Naive B cell (primary cell): ENCODE measurements at regions not wholly inside any gene's neighbourhood (a gene's known extent, or its start where the extent isn't known, plus 50 kb on each side); places are given as distances from the start of the nearest gene placed in this dataset.
"Not testable (repeated sequence)": the region's sequence is repeated elsewhere in the genome, so short reads cannot be mapped to it uniquely, and the experiment has no call there.

Source experiments
- ATAC-seq, 2 donors: fragments of 150-1000 bp; cut with Tn5 transposase; 2 replicates each; pipeline ENCODE4 v1.10.0; 2021; ENCODE audit warnings: low read depth in 2 of 2, mild to moderate bottlenecking in 2 of 2, moderate library complexity in 2 of 2
- DNase-seq: peaks from one replicate; pipeline ENCODE4 v3.0.0; 2022
- H3K27ac Mint-ChIP-seq, 6 donors: one replicate each; pipeline ENCODE4 v1.8.0; 2020 to 2022; ENCODE audit warnings: mild to moderate bottlenecking in 6 of 6, mixed read lengths in 6 of 6, moderate library complexity in 5 of 6, inconsistent platforms in 2 of 6
- H3K27me3 Mint-ChIP-seq, 3 donors: one replicate each; pipeline ENCODE4 v1.8.0; 2021 to 2022; ENCODE audit warnings: mixed read lengths in 3 of 3, mild to moderate bottlenecking in 1 of 3
- H3K36me3 Mint-ChIP-seq, 2 donors: one replicate each; pipeline ENCODE4 v1.8.0; 2020 to 2022; ENCODE audit warnings: mixed read lengths in 2 of 2, inconsistent platforms in 1 of 2, mild to moderate bottlenecking in 1 of 2
- H3K4me1 Mint-ChIP-seq, 3 donors: one replicate each; pipeline ENCODE4 v1.8.0; 2020 to 2022; ENCODE audit warnings: mixed read lengths in 3 of 3, inconsistent platforms in 1 of 3, mild to moderate bottlenecking in 1 of 3, moderate library complexity in 1 of 3
- H3K4me3 Mint-ChIP-seq, 8 donors: one replicate each; pipeline ENCODE4 v1.8.0; 2020 to 2022; ENCODE audit warnings: mild to moderate bottlenecking in 8 of 8, mixed read lengths in 8 of 8, moderate library complexity in 8 of 8, inconsistent platforms in 2 of 8
- H3K9me3 Mint-ChIP-seq, 7 donors: one replicate each; pipeline ENCODE4 v1.8.0; 2020 to 2022; ENCODE audit warnings: mixed read lengths in 7 of 7, mild to moderate bottlenecking in 5 of 7, inconsistent platforms in 2 of 7, moderate library complexity in 1 of 7

GRCh38 chr1:188715566-188715965 lies 1762.1 kb downstream of the BRINP3 start:
- Mint-ChIP-seq H3K36me3 (no peaks in the 10 kb centered on the region), H3K4me1 (no peaks in the 10 kb centered on the region), H3K4me3 (no peak overlapping the region), H3K27me3 (no peaks in the 10 kb centered on the region), H3K27ac (no peak overlapping the region), H3K9me3 (peaks cover 0 to 5% (median 0%) of the 10 kb centered on the region in 7 donors)
- DNase-seq (no peak), ATAC-seq (no peak)

DNA sequence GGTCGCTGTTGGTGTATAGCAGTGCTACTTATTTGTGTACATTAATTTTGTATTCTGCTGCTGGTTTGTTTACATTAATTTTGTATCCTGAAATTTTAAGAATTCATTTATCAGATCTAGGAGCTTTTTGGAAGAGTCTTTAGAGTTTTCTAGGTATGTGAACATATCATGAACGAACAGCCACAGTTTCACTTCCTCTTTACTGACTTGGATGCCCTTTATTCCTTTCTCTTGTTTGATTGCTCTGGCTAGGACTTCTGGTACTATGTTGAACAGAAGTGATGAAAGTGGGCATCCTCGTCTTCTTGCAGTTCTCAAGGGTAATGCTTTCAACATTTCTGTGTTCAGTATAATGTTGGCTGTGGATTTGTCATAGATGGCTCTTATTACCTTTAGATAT lies 1757.9 kb downstream of the BRINP3 start:
- no peaks in the 10 kb centered on the region for H3K4me1 Mint-ChIP-seq
- no peaks in the 10 kb centered on the region for H3K36me3 Mint-ChIP-seq
- ATAC-seq = no peak
- peaks cover 0 to 7% (median 0%) of the 10 kb centered on the region in 7 donors for H3K9me3 Mint-ChIP-seq
- no peak for DNase-seq
- H3K27me3 Mint-ChIP-seq = no peaks in the 10 kb centered on the region
- no peak overlapping the region for H3K27ac Mint-ChIP-seq
- H3K4me3 Mint-ChIP-seq = no peak overlapping the region

GRCh38 chr1:188723332-188724020 lies 1754.2 kb downstream of the BRINP3 start:
- Mint-ChIP-seq H3K9me3 (peaks cover 0 to 4% (median 0%) of the 10 kb centered on the region in 7 donors), H3K4me1 (no peaks in the 10 kb centered on the region), H3K36me3 (no peaks in the 10 kb centered on the region), H3K27me3 (no peaks in the 10 kb centered on the region), H3K27ac (no peak overlapping the region), H3K4me3 (no peak overlapping the region)
- DNase-seq (no peak), ATAC-seq (no peak)

- peaks cover 0 to 13% (median 4%) of the 10 kb centered on the region in 7 donors for H3K9me3 Mint-ChIP-seq
- DNase-seq (no peak), ATAC-seq (no peak)
- no peaks in the 10 kb centered on the region for H3K4me1 Mint-ChIP-seq
- no peak overlapping the region for H3K4me3 Mint-ChIP-seq
- H3K36me3 Mint-ChIP-seq = no peaks in the 10 kb centered on the region
- no peaks in the 10 kb centered on the region for H3K27me3 Mint-ChIP-seq
- H3K27ac Mint-ChIP-seq = no peak overlapping the region
Measured at GRCh38 chr1:188729039-188729438, 1748.6 kb downstream of the BRINP3 start.

DNA sequence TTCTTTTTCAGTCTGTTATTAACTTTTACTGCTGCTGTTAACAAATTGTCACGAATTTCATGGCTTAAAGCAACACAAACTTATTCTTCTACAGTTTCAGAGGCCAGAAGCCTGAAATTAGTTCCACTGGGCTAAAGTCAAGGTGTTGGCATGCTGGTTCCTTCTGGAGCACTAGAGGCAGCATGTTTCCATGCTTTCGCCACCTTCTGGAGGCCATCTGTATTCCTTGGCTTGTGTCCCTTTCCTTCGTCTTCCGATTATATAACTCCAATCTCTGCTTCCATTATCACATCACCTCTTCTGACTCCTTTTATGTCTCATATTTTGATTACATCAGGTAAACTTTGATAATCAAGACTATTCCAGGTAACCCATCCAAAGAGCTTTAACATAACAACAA lies 1742.1 kb downstream of the BRINP3 start:
- H3K4me3 Mint-ChIP-seq = no peak overlapping the region
- ATAC-seq (no peak), DNase-seq (no peak)
- H3K27ac Mint-ChIP-seq = no peak overlapping the region
- H3K27me3 Mint-ChIP-seq = no peaks in the 10 kb centered on the region
- H3K9me3 Mint-ChIP-seq = peaks cover 0 to 12% (median 4%) of the 10 kb centered on the region in 7 donors
- no peaks in the 10 kb centered on the region for H3K36me3 Mint-ChIP-seq
- no peaks in the 10 kb centered on the region for H3K4me1 Mint-ChIP-seq

- not testable (repeated sequence) for DNase-seq, H3K27me3 Mint-ChIP-seq, H3K4me3 Mint-ChIP-seq, ATAC-seq, H3K36me3 Mint-ChIP-seq, H3K4me1 Mint-ChIP-seq
- H3K27ac Mint-ChIP-seq = peak overlapping the region in 1 of 6 donors; percentile 39
- peaks cover 0 to 15% (median 4%) of the 10 kb centered on the region in 7 donors for H3K9me3 Mint-ChIP-seq
Measured at GRCh38 chr1:188749275-188749674, 1728.4 kb downstream of the BRINP3 start.

- H3K4me1 Mint-ChIP-seq, H3K27me3 Mint-ChIP-seq, ATAC-seq, H3K27ac Mint-ChIP-seq, DNase-seq, H3K4me3 Mint-ChIP-seq, H3K36me3 Mint-ChIP-seq: not testable (repeated sequence)
- H3K9me3 Mint-ChIP-seq = peaks cover 0 to 18% (median 4%) of the 10 kb centered on the region in 7 donors
Measured at GRCh38 chr1:188752027-188752426, 1725.6 kb downstream of the BRINP3 start.

DNA sequence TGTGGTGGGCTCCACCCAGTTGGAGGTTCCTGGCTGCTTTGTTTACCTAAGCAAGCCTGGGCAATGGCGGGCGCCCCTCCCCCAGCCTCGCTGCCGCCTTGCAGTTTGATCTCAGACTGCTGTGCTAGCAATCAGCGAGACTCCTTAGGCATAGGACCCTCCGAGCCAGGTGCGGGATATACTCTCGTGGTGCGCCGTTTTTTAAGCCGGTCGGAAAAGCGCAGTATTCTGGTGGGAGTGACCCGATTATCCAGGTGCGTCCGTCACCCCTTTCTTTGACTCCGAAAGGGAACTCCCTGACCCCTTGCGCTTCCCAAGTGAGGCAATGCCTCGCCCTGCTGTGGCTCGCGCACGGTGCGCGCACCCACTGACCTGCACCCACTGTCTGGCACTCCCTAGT lies 1719.9 kb downstream of the BRINP3 start:
- not testable (repeated sequence) for H3K36me3 Mint-ChIP-seq, H3K27me3 Mint-ChIP-seq, H3K4me1 Mint-ChIP-seq, H3K9me3 Mint-ChIP-seq, ATAC-seq, DNase-seq, H3K4me3 Mint-ChIP-seq, H3K27ac Mint-ChIP-seq

DNA sequence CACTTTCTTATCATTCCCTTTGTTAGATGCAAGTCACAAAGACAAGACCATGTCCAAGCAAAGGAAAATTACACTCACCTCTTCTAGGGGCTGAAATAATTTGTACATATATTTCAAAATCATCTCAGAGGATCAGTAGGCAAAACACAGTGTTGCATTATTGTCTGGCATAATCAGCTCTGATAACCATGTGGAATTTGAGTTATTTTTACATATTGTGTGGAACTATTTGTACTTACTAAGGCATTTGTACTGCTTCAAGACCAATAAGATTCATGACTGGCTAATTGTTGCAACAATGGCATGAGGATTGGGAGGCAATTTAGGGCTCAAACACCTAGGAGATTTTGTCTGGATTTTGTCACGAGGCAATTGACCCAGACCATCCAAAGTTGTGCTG lies 1716.4 kb downstream of the BRINP3 start:
- ATAC-seq (no peak), DNase-seq (no peak)
- no peak overlapping the region for H3K27ac Mint-ChIP-seq
- no peaks in the 10 kb centered on the region for H3K4me1 Mint-ChIP-seq
- no peaks in the 10 kb centered on the region for H3K36me3 Mint-ChIP-seq
- H3K4me3 Mint-ChIP-seq = no peak overlapping the region
- H3K9me3 Mint-ChIP-seq = peaks cover 0 to 8% (median 0%) of the 10 kb centered on the region in 7 donors
- no peaks in the 10 kb centered on the region for H3K27me3 Mint-ChIP-seq

GRCh38 chr1:188762166-188762743 lies 1715.4 kb downstream of the BRINP3 start:
- ATAC-seq (no peak), DNase-seq (no peak)
- Mint-ChIP-seq H3K27me3 (no peaks in the 10 kb centered on the region), H3K9me3 (peaks cover 0 to 8% (median 0%) of the 10 kb centered on the region in 7 donors), H3K27ac (no peak overlapping the region), H3K4me3 (no peak overlapping the region), H3K4me1 (no peaks in the 10 kb centered on the region), H3K36me3 (no peaks in the 10 kb centered on the region)

DNA sequence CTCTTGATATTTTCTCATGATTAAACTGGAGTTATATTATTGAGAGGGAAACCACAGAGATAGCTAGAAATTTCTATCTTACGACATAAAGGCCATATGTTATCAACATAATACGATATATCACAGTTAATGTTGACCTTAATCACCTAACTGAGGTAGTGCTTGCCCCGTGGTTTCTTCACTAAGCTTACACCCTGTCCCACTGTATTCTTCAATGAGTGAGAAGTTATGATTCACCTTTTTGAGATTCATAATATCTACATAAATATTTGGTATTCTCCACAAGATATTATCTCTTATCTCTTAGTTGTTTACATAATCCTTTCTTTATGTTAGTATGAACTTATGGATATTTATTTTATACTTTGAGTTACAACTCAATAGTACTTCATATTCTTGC lies 1714.1 kb downstream of the BRINP3 start:
- H3K4me3 Mint-ChIP-seq = no peak overlapping the region
- H3K27ac Mint-ChIP-seq = no peak overlapping the region
- peaks cover 0 to 8% (median 0%) of the 10 kb centered on the region in 7 donors for H3K9me3 Mint-ChIP-seq
- ATAC-seq (no peak), DNase-seq (no peak)
- H3K4me1 Mint-ChIP-seq = no peaks in the 10 kb centered on the region
- no peaks in the 10 kb centered on the region for H3K27me3 Mint-ChIP-seq
- no peaks in the 10 kb centered on the region for H3K36me3 Mint-ChIP-seq

- Mint-ChIP-seq H3K4me3 (no peak overlapping the region), H3K4me1 (no peaks in the 10 kb centered on the region), H3K36me3 (no peaks in the 10 kb centered on the region), H3K27me3 (no peaks in the 10 kb centered on the region), H3K27ac (no peak overlapping the region), H3K9me3 (peaks cover 2 to 33% (median 7%) of the 10 kb centered on the region in 7 donors)
- no peak for DNase-seq
- ATAC-seq = no peak
Measured at GRCh38 chr1:188769181-188769580, 1708.5 kb downstream of the BRINP3 start.

- Mint-ChIP-seq H3K9me3 (peaks cover 2 to 38% (median 7%) of the 10 kb centered on the region in 7 donors), H3K27ac (no peak overlapping the region), H3K4me3 (no peak overlapping the region), H3K27me3 (no peaks in the 10 kb centered on the region), H3K36me3 (no peaks in the 10 kb centered on the region), H3K4me1 (no peaks in the 10 kb centered on the region)
- no peak for ATAC-seq
- no peak for DNase-seq
Measured at GRCh38 chr1:188769936-188770335, 1707.7 kb downstream of the BRINP3 start.

GRCh38 chr1:188778578-188778977 lies 1699.1 kb downstream of the BRINP3 start:
- Mint-ChIP-seq H3K27me3 (no peaks in the 10 kb centered on the region), H3K9me3 (peaks cover 4 to 18% (median 9%) of the 10 kb centered on the region in 7 donors), H3K36me3 (no peaks in the 10 kb centered on the region), H3K27ac (no peak overlapping the region), H3K4me3 (no peak overlapping the region), H3K4me1 (no peaks in the 10 kb centered on the region)
- no peak for ATAC-seq
- no peak for DNase-seq
